Left kidney (tissue), 1 donor: ENCODE measurements at regions not wholly inside any gene's neighbourhood (a gene's known extent, or its start where the extent isn't known, plus 50 kb on each side); places are given as distances from the start of the nearest gene placed in this dataset.

ENCODE experiments used
- DNase-seq: peaks from one replicate; pipeline ENCODE4 v3.0.0-alpha.2; 2013

GRCh38 chr15:57823325-57823882 lies 116.9 kb downstream of the POLR2M start:
- no peak for DNase-seq

DNA sequence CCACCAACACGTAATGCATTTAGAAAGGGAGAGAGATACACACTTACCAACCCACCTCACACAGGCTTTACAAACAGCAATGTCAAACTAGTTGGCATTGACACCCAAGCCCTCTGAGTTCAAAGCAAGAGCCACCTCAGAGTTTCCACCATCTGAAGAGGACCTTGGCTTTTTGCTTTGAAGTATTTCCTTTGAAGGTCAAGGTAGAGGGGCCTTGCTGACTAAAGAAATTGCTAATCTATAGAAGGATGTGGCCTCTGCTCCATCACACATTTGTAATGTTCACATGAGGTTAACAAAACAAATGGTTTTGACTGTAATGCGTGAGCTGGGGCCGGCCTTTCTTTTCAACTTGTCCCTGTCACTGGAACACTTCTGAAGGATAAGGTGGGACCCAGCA lies 117.7 kb downstream of the POLR2M start:
- no peak for DNase-seq

GRCh38 chr15:57827021-57827420 lies 120.5 kb downstream of the POLR2M start:
- DNase-seq = no peak

DNA sequence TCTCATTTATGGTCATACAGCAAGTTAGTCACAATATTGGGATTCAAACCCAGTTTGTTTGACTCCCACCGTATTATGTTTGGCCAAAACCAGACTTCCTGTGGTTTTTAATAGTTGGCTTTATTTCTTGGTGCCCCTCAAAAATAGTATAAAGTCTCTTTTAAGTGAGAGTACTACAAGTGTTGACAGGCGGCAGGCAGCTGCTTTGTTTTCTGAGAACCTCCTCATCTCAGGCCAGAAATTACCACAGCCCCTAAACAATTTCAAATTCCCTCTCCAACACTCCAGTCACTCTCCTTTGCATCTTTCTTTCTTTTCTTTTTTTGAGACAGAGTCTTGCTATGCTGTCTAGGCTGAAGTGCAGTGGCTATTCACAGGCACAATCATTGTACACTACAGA lies 121.5 kb downstream of the POLR2M start:
- DNase-seq = no peak

DNA sequence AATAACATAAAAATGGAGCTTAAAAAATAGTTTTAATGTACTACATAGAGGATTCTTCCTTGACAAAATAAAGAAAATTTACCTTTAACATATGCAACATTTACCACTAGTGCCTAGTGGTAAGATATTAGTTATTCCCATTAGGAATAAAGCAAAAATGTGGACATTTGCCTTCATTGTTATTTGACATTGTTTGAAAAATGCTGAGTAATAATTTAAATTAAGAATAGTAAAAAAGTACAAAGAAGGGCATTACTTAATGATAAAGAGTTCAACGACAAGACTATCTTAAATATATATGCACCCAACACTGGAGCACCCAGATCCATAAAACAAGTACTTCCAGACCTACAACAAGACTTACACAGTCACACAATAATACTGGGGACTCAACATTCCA lies 125.7 kb downstream of the POLR2M start:
- no peak for DNase-seq

- DNase-seq = no peak
These were observed 128.6 kb downstream of the POLR2M start for GRCh38 chr15:57835119-57835518.

DNA sequence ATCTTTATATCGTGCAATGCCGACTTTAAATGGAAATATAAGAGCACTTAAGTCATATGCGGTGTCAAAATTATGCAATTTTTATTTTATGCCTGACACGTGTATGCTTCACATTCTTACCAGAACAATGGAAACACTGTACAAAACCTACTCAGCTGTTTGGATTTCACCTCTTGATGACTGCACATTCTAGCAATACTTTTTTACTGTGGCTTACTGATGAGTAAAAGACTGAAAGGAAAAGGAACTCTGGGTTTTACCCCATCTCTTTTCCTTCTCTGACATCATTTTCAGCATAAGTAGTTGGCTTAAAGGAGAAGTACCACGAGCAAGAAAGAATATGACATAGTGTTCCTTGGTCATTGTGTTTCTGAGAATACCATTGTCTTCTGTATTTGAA lies 142.8 kb downstream of the POLR2M start:
- no peak for DNase-seq

DNA sequence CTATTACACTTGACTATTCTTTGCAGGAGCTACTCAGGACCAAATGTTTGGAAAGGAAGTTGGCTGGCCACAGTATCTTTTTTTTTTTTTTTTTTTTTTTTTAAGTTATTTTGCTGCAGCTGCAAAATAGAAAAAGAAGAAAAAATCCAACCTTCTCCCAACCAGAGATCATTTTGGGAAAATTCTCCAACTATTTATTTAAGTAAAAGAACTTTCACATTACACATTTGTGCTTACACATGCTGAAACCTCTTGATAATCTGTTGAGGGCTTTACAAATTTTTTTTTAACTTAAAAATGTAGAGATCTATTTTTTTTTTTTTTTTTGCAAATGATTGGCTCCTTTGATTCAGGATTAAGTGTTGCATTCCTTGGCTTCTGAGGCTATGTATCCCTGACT lies 148.0 kb downstream of the POLR2M start:
- no peak for DNase-seq

DNA sequence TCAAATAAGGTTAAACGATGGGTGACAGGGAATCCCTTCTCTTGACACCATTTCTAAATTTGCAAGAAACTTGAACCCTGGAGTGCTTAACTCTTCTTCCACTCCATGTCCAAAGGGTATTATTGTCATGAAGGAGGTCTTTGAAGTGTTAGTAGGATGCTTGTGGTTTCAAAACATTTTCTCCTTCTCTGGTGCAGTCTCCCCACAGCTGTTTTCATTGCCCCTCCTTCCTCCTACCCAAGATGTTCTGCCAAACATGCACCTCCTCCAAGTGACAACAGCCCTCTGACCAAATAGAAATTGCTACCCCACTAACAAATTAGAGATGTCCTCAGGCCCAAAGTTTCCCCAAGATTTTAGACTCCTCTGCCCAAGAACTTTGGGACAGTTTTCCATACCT lies 151.4 kb downstream of the POLR2M start:
- no peak for DNase-seq

GRCh38 chr15:57859130-57859685 lies 152.7 kb downstream of the POLR2M start:
- DNase-seq = no peak

DNA sequence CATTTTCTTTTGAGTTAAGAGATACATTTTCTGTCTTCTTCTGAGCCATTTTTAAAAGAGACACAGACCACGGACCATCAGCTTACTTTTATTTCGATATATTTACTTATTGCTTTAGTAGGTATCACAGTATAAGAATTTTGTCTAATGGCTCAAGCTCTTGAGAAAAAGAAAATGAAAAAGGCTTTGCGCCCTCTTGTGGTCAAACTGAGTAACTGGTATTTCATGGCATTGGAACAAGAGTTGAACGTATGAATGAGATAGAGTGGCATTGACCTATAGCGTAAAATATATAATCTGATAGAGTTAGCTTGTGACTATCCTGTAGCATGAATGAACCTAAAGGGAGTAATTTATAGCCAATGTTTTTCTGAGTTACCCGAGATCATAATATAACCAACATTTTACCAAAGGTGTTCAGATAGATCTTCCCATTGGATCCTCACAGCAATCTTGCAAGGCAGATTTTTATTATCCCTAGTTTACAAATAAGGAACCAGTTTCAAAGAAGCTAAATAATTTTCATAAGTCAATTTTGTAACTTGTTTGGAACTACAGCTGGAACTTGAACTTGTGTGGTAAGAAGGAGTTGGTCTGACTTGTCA lies 154.6 kb downstream of the POLR2M start:
- peak; percentile 74 for DNase-seq

GRCh38 chr15:57861815-57862586 lies 155.5 kb downstream of the POLR2M start:
- DNase-seq = no peak

DNA sequence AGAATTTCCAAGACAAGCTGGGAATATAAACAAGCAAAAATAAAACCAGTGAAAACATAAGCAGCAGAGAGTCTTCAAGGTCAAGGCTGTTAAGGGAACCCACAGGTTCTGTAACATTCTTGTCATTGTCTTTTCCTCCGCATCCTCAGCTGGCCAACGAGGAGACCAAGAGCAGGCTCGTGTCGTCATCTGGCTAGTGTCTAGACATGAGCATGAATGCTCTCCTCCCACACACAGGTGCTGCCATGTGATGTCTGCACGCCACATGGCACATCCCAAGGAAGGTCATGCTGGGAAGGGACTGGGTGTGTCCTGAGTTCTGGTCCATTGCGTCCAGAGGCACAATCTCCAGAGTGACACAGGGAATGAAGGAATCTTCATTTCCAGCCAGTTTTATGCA lies 156.2 kb downstream of the POLR2M start:
- no peak for DNase-seq

GRCh38 chr15:57865294-57865693 lies 158.8 kb downstream of the POLR2M start:
- no peak for DNase-seq

DNA sequence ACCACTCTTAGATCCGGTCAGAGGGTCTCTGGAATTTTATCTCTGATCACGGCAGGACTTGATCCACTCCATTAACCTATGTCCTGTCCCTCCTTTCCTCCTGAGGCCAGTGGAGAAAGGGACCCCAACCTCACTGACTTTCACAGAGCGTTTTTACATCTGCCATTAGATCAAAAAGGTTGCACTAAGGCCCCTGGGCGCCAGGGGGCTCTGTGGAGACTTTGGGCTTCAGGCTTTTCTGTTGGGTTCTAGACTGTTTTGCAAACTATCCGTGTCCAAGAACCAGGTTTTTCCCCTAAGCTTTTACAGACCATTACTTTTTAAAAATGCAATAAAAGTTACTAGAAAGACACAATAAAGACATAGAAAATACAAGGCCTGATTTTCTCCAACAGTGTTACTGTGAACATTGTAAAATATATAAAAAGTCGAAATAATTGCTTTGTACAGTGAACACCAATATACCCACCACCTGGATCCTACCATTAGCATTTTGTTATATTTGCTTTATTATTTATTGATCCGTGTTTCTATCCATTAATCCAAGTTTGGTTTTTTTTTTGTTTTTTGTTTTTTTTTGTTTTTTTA lies 159.7 kb downstream of the POLR2M start:
- peak; percentile 43 for DNase-seq

DNA sequence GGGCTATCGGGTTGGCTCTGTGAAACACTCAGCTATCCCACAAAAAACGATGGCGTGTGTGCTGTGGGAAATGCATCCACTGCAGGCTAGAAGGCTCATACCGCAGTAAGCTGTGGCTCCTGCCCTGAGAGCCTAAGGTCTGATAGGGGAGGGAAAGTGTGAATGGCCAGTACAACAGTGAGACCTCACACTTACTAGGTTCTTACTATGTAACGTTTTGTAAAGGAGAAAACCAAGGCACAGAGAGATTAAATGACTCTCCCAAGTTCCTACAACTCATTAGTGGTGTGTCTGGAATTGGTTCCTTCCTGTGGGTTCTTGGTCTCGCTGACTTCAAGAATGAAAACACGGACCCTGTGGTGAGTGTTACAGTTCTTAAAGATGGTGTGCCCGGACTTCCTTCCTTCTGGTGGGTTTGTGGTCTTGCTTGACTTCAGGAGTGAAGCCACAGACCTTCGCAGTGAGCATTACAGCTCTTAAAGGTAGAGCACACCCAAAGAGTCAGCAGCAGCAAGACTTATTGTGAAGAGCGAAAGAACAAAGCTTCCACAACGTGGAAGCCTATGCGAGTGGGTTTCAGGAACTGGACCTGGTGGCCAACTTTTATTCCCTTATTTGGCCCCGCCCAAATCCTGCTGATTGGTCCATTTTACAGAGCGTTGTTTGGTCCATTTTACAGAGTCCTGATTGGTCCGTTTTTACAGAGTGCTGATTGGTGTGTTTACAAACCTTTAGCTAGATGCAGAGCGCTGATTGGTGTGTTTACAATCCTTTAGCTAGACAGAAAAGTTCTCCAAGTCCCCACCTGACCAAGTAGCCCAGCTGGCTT lies 161.7 kb downstream of the POLR2M start:
- DNase-seq = no peak

- no peak for DNase-seq
These were observed 164.2 kb downstream of the POLR2M start for GRCh38 chr15:57870667-57871066.

DNA sequence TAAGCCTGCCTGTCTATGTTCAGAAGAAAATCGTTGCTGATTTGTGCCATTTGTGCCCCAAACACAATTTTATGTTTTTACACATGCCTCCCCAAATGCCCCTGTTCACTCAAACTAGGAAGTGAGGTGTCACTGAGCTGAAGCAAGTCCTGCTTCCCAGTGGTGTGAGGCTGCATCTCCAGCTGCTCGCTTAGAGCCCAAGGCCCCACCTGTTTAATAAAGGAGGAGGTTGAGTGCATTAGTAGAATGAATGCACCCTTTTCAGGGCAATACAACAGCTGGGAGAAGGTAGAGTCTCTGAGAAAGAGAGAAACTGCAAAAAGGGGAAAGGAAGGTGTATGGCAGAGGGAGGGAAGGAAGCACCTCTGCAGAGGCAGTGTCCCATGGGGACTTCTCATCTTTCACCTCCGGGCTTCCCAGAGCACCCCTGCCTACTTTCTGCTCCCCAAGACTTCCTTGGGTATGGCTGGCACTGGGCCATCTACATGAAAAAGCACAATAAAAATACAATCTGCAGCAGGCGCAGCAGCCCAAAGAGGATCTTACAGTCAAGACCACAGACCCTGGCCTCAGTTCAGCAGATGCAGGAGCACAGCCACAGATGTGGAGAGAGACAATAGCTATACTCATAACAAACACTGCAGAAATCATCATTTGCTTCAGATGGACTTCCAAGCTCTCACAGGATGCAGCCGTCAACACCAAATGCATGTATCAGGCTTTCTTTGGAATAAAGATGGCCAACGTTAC lies 165.9 kb downstream of the POLR2M start:
- DNase-seq = no peak

GRCh38 chr15:57873564-57874209 lies 167.2 kb downstream of the POLR2M start:
- DNase-seq = no peak

- DNase-seq = no peak
These were observed 168.8 kb downstream of the POLR2M start for GRCh38 chr15:57875347-57875746.

DNA sequence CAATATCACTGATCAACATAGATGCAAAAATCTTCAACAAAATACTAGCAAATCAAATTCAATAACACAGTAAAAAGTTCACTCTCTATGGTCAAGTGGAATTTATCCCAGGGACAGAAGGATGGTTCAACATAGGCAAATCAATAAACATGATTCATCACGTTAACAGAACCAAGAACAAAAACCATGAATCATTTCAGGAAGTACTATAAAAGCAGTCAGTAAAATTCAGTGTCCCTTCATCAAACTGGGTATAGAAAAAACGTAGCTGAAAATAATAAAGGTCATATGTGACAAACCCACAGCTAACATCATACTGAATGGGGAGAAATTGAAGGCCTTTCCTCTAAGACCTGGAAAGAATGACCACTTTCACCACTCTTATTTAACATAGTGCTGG lies 172.1 kb downstream of the POLR2M start:
- DNase-seq = no peak
